ENCODE measurements at regions not wholly inside any gene's neighbourhood (a gene's known extent, or its start where the extent isn't known, plus 50 kb on each side); places are given as distances from the start of the nearest gene placed in this dataset.

DNA sequence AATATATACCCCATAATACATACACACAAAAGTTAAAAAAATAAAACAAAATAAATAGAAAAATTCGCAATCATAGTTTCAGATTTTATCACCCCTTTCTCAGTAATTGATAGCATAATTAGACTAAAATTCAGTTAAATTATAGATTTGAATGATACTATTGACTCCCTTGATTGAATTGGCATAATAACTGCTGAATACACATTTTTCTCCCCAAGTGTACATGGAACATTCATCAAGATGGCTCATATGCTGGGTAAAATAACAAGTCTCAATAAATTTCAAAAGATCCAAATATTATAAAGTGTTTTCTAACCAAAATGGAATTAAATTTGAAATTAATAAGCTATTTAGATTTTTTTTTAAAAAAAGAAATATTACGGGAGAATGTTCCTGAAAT, 616.1 kb downstream of the MAFB start:
- TF ChIP-seq TEAD4 (IDR thresholded peaks at IDR 0.05; ENCODE audit: low read depth, low read length): no peak
- TF ChIP-seq CREB1 (IDR thresholded peaks at IDR 0.05): no peak
- TF ChIP-seq, protein P1, sequence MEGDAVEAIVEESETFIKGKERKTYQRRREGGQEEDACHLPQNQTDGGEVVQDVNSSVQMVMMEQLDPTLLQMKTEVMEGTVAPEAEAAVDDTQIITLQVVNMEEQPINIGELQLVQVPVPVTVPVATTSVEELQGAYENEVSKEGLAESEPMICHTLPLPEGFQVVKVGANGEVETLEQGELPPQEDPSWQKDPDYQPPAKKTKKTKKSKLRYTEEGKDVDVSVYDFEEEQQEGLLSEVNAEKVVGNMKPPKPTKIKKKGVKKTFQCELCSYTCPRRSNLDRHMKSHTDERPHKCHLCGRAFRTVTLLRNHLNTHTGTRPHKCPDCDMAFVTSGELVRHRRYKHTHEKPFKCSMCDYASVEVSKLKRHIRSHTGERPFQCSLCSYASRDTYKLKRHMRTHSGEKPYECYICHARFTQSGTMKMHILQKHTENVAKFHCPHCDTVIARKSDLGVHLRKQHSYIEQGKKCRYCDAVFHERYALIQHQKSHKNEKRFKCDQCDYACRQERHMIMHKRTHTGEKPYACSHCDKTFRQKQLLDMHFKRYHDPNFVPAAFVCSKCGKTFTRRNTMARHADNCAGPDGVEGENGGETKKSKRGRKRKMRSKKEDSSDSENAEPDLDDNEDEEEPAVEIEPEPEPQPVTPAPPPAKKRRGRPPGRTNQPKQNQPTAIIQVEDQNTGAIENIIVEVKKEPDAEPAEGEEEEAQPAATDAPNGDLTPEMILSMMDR (IDR thresholded peaks at IDR 0.05; ENCODE audit: control extremely low read depth in 1 of 3, insufficient read depth in 1 of 3, low read depth in 1 of 3, low read length in 3 of 3): no peak
- TF ChIP-seq NRF1 (IDR thresholded peaks at IDR 0.05; ENCODE audit: low read depth, low read length): no peak
- no peak for TF ChIP-seq TAF1 (IDR thresholded peaks at IDR 0.05; ENCODE audit: low read depth, low read length)
- TF ChIP-seq ASH2L (IDR thresholded peaks at IDR 0.05; ENCODE audit: low read length): no peak
- TF ChIP-seq POLR2AphosphoS5 (IDR thresholded peaks at IDR 0.05; ENCODE audit: low read depth, low read length): no peak
- no peak for TF ChIP-seq SIN3A (conservative IDR thresholded peaks at IDR 0.05 in 1 of 2, IDR thresholded peaks at IDR 0.05 in 1 of 2; ENCODE audit: low read depth in 1 of 2, low read length in 2 of 2)
- TF ChIP-seq GABPA (IDR thresholded peaks at IDR 0.05; ENCODE audit: borderline replicate concordance, insufficient read depth, low read length): no peak
- no peak for TF ChIP-seq RXRA (IDR thresholded peaks at IDR 0.05; ENCODE audit: insufficient read depth, low read depth, low read length)
